ENCODE measurements at regions not wholly inside any gene's neighbourhood (a gene's known extent, or its start where the extent isn't known, plus 50 kb on each side); places are given as distances from the start of the nearest gene placed in this dataset.

DNA sequence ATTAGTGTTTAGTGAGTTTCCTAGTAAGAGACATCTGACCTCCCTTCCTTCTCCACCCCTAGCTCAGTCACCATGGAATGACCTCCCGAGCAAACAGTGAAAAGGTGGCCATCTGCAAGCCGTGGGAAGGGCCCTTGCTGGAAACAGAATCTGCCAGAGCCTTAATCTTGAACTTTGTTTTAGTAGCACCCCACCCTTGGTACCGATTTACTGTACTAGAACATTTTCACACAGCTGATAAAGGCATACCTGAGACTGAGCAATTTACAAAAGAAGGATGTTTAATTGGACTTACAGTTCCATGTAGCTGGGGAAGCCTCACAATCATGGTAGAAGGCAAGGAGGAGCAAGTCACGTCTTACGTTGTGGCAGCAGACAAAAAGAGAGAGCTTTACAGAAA lies 655.8 kb downstream of the TSN start (continued):
- TF ChIP-seq, protein P1, sequence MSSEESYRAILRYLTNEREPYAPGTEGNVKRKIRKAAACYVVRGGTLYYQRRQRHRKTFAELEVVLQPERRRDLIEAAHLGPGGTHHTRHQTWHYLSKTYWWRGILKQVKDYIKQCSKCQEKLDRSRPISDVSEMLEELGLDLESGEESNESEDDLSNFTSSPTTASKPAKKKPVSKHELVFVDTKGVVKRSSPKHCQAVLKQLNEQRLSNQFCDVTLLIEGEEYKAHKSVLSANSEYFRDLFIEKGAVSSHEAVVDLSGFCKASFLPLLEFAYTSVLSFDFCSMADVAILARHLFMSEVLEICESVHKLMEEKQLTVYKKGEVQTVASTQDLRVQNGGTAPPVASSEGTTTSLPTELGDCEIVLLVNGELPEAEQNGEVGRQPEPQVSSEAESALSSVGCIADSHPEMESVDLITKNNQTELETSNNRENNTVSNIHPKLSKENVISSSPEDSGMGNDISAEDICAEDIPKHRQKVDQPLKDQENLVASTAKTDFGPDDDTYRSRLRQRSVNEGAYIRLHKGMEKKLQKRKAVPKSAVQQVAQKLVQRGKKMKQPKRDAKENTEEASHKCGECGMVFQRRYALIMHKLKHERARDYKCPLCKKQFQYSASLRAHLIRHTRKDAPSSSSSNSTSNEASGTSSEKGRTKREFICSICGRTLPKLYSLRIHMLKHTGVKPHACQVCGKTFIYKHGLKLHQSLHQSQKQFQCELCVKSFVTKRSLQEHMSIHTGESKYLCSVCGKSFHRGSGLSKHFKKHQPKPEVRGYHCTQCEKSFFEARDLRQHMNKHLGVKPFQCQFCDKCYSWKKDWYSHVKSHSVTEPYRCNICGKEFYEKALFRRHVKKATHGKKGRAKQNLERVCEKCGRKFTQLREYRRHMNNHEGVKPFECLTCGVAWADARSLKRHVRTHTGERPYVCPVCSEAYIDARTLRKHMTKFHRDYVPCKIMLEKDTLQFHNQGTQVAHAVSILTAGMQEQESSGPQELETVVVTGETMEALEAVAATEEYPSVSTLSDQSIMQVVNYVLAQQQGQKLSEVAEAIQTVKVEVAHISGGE (tag by site-specific recombination; conservative IDR thresholded peaks at IDR 0.05; ENCODE audit: low read depth), result no peak

DNA sequence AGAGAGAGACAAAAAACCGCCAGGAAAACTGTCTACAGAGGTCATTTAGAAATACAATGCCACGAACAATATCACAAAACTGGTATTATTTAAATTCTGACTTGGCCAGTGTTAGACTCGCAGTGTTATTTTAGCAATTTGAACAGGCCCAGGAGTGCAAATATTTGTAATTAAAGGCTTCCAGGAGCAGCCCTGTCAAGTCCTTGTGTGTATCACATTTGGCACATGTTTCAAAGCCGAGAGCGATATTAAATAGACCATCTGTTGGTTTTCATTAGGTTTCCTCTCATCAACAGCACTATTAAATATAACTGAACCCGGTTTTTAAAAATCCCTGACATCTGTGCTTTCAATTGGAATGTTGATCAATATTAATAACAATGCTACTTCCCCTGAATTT lies 656.9 kb downstream of the TSN start:
- Histone ChIP-seq H3K4me3 (ENCODE audit: low read depth, low read length) (no peak overlapping the region), H3K36me3 (ENCODE audit: control insufficient read depth in 2 of 2, insufficient read depth in 1 of 2, low read length in 2 of 2) (no peaks in the 10 kb centered on the region), H3K9me3 (ENCODE audit: control insufficient read depth, insufficient read depth, low read depth, low read length) (no peaks in the 10 kb centered on the region), H3K27ac (ENCODE audit: extremely low read depth, low read depth, low read length) (no peak overlapping the region), H3K4me1 (ENCODE audit: control insufficient read depth, insufficient read depth, low read length) (no peaks in the 10 kb centered on the region)
- ChIA-PET CTCF (no interaction called here), POLR2A (no interaction called here)
- no peak for TF ChIP-seq ZNF658 (tag by site-specific recombination; IDR thresholded peaks at IDR 0.05)
- no peak for TF ChIP-seq ZNF433 (tag by site-specific recombination; IDR thresholded peaks at IDR 0.05; ENCODE audit: low read depth)
- TF ChIP-seq, protein P2, sequence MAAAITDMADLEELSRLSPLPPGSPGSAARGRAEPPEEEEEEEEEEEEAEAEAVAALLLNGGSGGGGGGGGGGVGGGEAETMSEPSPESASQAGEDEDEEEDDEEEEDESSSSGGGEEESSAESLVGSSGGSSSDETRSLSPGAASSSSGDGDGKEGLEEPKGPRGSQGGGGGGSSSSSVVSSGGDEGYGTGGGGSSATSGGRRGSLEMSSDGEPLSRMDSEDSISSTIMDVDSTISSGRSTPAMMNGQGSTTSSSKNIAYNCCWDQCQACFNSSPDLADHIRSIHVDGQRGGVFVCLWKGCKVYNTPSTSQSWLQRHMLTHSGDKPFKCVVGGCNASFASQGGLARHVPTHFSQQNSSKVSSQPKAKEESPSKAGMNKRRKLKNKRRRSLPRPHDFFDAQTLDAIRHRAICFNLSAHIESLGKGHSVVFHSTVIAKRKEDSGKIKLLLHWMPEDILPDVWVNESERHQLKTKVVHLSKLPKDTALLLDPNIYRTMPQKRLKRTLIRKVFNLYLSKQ (tag by site-specific recombination; IDR thresholded peaks at IDR 0.05; ENCODE audit: borderline replicate concordance), result no peak
- TF ChIP-seq ZNF555 (tag by site-specific recombination; conservative IDR thresholded peaks at IDR 0.05), result no peak
- no peak for TF ChIP-seq ZBTB48 (tag by site-specific recombination; IDR thresholded peaks at IDR 0.05)
- TF ChIP-seq GLI2 (tag by site-specific recombination; IDR thresholded peaks at IDR 0.05; ENCODE audit: borderline replicate concordance, low read depth), result no peak
- TF ChIP-seq WT1 (tag by site-specific recombination; IDR thresholded peaks at IDR 0.05), result no peak
- no peak for TF ChIP-seq SCRT1 (tag by site-specific recombination; IDR thresholded peaks at IDR 0.05; ENCODE audit: borderline replicate concordance)
- TF ChIP-seq HOXD13 (CRISPR knock-in tag; IDR thresholded peaks at IDR 0.05; ENCODE audit: borderline replicate concordance), result no peak
- no peak for TF ChIP-seq YY2 (tag by site-specific recombination; IDR thresholded peaks at IDR 0.05)
- no peak for TF ChIP-seq SP7 (tag by site-specific recombination; IDR thresholded peaks at IDR 0.05)
- TF ChIP-seq, protein P3, sequence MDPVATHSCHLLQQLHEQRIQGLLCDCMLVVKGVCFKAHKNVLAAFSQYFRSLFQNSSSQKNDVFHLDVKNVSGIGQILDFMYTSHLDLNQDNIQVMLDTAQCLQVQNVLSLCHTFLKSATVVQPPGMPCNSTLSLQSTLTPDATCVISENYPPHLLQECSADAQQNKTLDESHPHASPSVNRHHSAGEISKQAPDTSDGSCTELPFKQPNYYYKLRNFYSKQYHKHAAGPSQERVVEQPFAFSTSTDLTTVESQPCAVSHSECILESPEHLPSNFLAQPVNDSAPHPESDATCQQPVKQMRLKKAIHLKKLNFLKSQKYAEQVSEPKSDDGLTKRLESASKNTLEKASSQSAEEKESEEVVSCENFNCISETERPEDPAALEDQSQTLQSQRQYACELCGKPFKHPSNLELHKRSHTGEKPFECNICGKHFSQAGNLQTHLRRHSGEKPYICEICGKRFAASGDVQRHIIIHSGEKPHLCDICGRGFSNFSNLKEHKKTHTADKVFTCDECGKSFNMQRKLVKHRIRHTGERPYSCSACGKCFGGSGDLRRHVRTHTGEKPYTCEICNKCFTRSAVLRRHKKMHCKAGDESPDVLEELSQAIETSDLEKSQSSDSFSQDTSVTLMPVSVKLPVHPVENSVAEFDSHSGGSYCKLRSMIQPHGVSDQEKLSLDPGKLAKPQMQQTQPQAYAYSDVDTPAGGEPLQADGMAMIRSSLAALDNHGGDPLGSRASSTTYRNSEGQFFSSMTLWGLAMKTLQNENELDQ (tag by site-specific recombination; IDR thresholded peaks at IDR 0.05; ENCODE audit: low read depth), result no peak
- no peak for TF ChIP-seq ZNF341 (tag by site-specific recombination; IDR thresholded peaks at IDR 0.05; ENCODE audit: low read depth)
- no peak for TF ChIP-seq ZNF624 (tag by site-specific recombination; IDR thresholded peaks at IDR 0.05)
- no peak for TF ChIP-seq ZNF311 (tag by site-specific recombination; IDR thresholded peaks at IDR 0.05; ENCODE audit: borderline replicate concordance)
- TF ChIP-seq, protein P4, sequence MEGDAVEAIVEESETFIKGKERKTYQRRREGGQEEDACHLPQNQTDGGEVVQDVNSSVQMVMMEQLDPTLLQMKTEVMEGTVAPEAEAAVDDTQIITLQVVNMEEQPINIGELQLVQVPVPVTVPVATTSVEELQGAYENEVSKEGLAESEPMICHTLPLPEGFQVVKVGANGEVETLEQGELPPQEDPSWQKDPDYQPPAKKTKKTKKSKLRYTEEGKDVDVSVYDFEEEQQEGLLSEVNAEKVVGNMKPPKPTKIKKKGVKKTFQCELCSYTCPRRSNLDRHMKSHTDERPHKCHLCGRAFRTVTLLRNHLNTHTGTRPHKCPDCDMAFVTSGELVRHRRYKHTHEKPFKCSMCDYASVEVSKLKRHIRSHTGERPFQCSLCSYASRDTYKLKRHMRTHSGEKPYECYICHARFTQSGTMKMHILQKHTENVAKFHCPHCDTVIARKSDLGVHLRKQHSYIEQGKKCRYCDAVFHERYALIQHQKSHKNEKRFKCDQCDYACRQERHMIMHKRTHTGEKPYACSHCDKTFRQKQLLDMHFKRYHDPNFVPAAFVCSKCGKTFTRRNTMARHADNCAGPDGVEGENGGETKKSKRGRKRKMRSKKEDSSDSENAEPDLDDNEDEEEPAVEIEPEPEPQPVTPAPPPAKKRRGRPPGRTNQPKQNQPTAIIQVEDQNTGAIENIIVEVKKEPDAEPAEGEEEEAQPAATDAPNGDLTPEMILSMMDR (tag by site-specific recombination; IDR thresholded peaks at IDR 0.05), result no peak
- TF ChIP-seq, protein P5, sequence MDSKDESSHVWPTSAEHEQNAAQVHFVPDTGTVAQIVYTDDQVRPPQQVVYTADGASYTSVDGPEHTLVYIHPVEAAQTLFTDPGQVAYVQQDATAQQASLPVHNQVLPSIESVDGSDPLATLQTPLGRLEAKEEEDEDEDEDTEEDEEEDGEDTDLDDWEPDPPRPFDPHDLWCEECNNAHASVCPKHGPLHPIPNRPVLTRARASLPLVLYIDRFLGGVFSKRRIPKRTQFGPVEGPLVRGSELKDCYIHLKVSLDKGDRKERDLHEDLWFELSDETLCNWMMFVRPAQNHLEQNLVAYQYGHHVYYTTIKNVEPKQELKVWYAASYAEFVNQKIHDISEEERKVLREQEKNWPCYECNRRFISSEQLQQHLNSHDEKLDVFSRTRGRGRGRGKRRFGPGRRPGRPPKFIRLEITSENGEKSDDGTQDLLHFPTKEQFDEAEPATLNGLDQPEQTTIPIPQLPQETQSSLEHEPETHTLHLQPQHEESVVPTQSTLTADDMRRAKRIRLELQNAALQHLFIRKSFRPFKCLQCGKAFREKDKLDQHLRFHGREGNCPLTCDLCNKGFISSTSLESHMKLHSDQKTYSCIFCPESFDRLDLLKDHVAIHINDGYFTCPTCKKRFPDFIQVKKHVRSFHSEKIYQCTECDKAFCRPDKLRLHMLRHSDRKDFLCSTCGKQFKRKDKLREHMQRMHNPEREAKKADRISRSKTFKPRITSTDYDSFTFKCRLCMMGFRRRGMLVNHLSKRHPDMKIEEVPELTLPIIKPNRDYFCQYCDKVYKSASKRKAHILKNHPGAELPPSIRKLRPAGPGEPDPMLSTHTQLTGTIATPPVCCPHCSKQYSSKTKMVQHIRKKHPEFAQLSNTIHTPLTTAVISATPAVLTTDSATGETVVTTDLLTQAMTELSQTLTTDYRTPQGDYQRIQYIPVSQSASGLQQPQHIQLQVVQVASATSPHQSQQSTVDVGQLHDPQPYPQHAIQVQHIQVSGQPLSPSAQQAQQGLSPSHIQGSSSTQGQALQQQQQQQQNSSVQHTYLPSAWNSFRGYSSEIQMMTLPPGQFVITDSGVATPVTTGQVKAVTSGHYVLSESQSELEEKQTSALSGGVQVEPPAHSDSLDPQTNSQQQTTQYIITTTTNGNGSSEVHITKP (tag by site-specific recombination; IDR thresholded peaks at IDR 0.05), result no peak
- no peak for TF ChIP-seq ZNF561 (tag by site-specific recombination; IDR thresholded peaks at IDR 0.05; ENCODE audit: borderline replicate concordance)
